Stimulated activated CD8-positive, alpha-beta memory T cell treated with anti-CD3 and anti-CD28 coated beads, Interleukin-4, amount 100 ng/mL, for 48 hours (primary cell): ENCODE measurements at regions not wholly inside any gene's neighbourhood (a gene's known extent, or its start where the extent isn't known, plus 50 kb on each side); places are given as distances from the start of the nearest gene placed in this dataset.
"Not testable (repeated sequence)": the region's sequence is repeated elsewhere in the genome, so short reads cannot be mapped to it uniquely, and the experiment has no call there.

ENCODE experiments used
- DNase-seq: peaks from one replicate; pipeline ENCODE4 v3.0.0-alpha.2; 2020

DNA sequence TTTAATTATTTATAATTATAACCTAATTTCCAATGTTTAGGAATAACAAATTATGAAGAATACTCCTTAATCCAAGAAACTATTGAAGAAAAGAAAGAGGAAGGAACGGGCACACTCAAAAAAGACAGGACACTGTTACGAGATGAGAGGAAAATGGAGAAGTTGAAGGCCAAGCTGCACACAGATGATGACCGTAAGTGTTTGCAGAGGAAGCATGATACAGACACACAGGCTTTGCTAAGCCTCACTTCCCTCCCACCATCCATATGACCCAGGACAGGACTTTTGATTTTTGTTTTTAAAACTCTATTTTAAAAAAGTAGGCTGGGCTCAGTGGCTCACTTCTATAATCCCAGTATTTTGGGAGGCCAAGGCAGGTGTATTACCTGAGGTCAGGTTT lies 389.4 kb upstream of the TPM1 start:
- no peak for DNase-seq

DNA sequence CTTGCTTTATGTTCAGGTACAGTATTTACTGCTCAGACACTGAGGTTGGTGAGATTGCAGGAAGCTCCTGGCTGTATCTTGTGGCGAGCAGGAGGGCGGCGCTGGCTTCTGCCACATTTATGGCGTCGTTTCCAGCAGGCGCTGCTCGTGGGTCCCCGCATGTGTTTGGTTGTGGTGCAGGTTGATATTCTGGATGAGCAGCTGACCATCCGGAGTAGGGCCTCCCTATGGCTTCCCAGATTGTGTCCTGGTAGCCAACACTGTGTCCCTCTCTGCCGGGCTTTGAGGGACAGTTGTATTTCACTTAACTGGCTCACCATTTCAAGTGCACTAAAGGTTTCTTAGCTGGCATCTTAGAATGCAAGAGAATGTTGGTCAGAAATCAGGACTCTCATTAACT lies 386.5 kb upstream of the TPM1 start:
- DNase-seq: no peak

- not testable (repeated sequence) for DNase-seq
Measured at GRCh38 chr15:62657501-62657900, 385.0 kb upstream of the TPM1 start.

GRCh38 chr15:62658498-62658897 lies 384.0 kb upstream of the TPM1 start:
- no peak for DNase-seq

DNA sequence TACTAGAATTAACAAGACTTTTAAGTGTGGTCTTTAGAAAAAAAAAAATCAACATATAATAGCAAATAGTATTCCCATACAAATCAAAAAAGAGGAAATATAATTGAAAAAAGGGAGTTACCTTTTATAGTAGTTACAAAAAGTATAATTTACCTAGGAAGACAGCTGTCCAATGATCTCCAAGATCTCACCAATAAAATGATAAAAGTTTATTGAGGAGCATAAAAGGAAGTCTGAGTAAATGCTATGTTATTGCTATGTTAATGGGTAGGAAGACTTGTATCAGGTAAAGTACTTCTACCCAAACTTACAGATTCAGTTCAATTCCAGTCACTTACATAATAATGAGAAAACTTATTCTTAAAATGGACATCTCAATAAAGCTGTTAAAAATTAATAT lies 379.0 kb upstream of the TPM1 start:
- DNase-seq: no peak

DNA sequence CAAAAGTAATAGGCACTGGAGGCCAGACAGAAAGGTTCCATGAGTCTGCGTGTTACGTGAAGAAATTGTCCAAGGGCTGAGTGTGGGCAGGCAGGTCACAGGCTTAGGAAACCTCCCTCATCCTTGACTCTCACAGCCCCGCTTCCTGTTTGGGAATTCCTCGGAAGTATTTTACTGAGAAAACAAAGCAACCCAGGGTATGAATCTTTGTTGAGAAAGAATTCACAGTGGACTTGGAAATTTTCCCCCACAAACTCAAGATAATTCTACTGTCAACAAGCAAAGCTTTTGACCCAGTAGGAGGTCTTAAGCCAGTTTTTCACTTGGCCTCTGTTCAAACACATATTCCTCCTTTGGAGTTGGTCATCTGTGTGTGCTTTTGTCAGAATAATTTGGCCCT lies 377.1 kb upstream of the TPM1 start:
- no peak for DNase-seq

DNA sequence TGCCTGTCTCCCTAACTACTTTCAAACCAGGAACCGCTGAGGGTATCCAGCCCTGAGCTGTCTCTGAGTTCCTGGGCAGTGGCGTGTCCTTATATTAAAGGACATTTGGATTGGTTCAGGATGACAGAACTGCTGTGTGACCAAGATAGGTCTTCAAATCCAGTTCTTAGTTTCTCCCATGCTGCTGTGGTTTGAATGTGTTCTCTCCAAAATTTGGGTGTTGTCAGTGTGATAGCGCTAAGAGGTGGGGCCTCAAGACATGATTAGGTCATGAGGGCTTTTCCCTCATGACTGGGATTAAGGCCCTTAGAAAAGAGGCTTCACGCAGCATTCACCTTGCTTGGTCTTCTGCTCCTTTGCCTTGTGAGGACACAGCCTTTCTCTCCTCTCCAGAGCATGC lies 376.5 kb upstream of the TPM1 start:
- DNase-seq: no peak

GRCh38 chr15:62672268-62672667 lies 370.3 kb upstream of the TPM1 start:
- no peak for DNase-seq

- DNase-seq: no peak
Measured at GRCh38 chr15:62676891-62677290, 365.7 kb upstream of the TPM1 start.

- no peak for DNase-seq
Measured at GRCh38 chr15:62681939-62682896, 360.3 kb upstream of the TPM1 start.

DNA sequence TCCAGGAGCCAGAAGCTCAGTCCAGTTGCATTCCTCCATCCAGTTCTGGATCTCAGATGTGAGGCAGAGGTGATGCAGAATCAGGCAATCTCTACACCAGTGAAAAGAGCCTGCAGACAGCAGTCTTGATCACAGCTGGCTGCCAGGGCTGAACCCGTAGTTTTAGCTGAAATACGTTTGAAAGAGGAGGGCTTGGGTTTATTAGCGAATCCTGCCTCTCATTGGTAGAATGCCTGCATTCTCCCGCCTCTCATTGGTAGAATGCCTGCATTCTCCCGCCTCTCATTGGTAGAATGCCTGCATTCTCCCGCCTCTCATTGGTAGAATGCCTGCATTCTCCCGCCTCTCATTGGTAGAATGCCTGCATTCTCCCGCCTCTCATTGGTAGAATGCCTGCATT lies 359.4 kb upstream of the TPM1 start:
- not testable (repeated sequence) for DNase-seq

GRCh38 chr15:62684123-62684808 lies 358.3 kb upstream of the TPM1 start:
- DNase-seq: no peak

- no peak for DNase-seq
Measured at GRCh38 chr15:62691008-62691407, 351.5 kb upstream of the TPM1 start.

GRCh38 chr15:62697636-62698035 lies 344.9 kb upstream of the TPM1 start:
- DNase-seq: no peak

DNA sequence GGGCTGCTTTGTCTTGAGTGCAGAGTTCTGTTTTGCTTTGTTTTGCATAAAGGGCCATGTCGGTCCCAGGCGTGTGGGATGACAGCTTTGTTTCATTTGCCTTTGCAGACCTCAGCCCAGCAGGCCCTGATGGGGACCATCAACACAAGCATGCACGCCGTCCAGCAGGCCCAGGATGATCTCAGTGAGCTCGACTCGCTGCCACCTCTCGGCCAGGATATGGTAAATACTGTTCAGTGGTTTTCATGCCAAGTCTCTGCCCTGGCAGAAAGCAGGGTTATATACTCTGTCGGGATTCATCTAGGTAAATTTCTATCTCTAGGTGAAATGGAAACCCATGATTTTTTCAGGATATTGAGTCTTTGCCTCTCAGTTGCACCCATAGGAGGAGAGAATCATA lies 343.9 kb upstream of the TPM1 start:
- DNase-seq: no peak

GRCh38 chr15:62706317-62706716 lies 336.2 kb upstream of the TPM1 start:
- no peak for DNase-seq

GRCh38 chr15:62708470-62708869 lies 334.1 kb upstream of the TPM1 start:
- DNase-seq: no peak

DNA sequence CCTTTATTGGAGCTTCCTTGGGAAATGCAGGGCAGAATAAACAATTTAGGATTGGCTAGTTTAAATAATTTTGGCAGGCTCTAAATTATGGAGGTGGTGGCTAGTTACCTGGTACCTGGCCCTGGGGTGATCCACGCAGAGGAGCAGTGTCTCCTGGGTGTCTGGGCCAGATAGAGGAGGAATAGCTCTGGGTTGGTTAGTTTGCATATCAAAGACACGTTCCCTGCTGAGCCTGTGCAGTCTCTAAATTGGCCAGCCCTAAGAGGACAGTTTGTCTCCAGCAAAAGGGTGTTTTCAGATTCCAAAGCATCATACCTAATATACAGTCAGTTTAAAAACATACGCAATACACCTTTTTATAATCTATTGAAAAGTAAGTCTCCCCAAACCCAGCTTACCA lies 333.3 kb upstream of the TPM1 start:
- no peak for DNase-seq

GRCh38 chr15:62711691-62712454 lies 330.7 kb upstream of the TPM1 start:
- DNase-seq: peak; percentile 38

DNA sequence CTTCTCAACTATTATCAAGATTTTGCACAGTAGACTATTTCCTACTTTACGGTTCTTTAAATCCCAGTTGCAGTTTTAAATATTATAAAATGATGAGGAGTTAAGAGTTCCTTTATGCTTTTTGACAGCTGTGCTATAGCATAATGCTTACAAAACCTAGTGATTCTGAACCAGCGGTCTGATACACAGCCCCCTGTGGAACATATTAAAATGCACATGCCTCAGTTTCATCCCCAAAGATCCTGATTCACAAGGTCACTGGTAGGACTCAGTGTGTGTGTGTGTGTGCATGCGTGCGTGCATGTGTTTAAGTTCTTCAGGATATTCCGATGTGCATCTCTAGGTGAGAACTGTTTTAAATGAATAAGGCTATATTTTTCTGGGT lies 330.1 kb upstream of the TPM1 start:
- DNase-seq: no peak

GRCh38 chr15:62715946-62716345 lies 326.6 kb upstream of the TPM1 start:
- no peak for DNase-seq

- no peak for DNase-seq
Measured at GRCh38 chr15:62717496-62717895, 325.1 kb upstream of the TPM1 start.

DNA sequence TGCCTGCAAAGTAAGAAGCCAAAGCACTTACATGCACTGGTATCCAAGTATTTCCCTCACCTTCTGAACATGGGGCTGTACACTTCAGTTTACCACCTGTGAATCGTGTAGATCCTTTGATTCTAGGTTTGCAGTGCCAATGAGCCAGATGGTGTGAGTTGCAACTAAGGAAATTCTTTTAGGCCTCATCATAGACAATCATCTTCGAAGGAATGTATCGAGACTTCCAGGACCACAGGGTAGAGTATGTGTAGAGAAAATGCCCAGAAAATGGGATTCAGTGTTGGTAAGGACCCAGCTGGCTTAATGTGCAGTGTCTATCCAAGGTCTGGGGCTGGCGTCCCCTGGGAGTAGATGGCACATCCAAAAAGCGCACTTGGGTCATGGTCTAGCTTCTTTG lies 323.2 kb upstream of the TPM1 start:
- DNase-seq: no peak

DNA sequence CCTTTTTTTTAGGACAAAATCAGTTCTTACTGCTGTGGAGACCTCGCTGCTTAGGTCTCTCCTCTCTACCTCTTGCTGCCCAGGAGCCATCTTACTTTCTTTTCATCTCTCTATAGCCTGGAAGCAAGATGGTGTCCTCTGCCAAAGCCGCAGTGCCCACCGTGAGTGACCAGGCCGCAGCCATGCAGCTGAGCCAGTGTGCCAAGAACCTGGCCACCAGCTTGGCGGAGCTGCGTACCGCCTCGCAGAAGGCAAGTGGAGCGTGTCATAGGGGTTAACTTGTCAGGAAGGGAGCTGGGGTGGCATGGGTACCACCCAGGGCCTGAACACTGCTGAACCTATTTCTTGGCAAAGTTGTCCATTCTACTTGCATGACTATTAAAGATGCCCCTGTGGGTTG lies 320.3 kb upstream of the TPM1 start:
- no peak for DNase-seq
